Neural cell (in vitro differentiated cells): ENCODE measurements at regions not wholly inside any gene's neighbourhood (a gene's known extent, or its start where the extent isn't known, plus 50 kb on each side); places are given as distances from the start of the nearest gene placed in this dataset.

Experiments used
- POLR2AphosphoS5 ChIP-seq: IDR thresholded peaks from 2 replicates; pipeline ENCODE4 v1.6.1; 2012
- SMC3 ChIP-seq: fragments of 450-650 bp; conservative IDR thresholded peaks from 2 replicates; pipeline ENCODE4 v1.6.1; 2014; ENCODE audit warnings: antibody characterized with exemption, mild to moderate bottlenecking, moderate library complexity; ENCODE audit not compliant: poor library complexity
- TF ChIP-seq, protein P1 (sequence below): fragments of 450-650 bp; IDR thresholded peaks from 2 replicates; pipeline ENCODE4 v1.5.1; 2014; ENCODE audit warnings: antibody characterized with exemption, mild to moderate bottlenecking, moderate library complexity; ENCODE audit not compliant: poor library complexity, severe bottlenecking
- TF ChIP-seq, protein P2 (sequence below): IDR thresholded peaks from 2 replicates; pipeline ENCODE4 v1.6.1; 2012; ENCODE audit warnings: borderline replicate concordance

DNA sequence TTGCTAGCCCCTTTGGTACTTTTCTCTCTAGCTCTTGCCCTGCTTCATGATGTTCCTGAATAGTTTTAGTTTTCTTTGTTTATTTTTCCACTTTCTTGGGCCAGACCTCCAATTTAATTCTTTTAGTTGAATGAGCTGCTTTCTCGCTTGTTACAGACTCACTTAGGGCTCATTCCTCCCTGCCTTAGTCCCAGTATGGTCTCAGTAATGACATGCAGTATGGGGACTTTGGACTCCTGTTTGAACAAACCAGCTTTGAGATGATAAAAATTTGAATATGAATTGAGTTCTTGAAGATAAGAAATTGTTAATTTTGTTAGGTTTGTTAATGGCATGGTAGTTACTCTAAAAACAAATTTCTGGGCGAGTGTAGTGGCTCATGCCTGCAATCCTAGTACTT is 284.8 kb upstream of the DMRT1 start:
- TF ChIP-seq, protein P1, sequence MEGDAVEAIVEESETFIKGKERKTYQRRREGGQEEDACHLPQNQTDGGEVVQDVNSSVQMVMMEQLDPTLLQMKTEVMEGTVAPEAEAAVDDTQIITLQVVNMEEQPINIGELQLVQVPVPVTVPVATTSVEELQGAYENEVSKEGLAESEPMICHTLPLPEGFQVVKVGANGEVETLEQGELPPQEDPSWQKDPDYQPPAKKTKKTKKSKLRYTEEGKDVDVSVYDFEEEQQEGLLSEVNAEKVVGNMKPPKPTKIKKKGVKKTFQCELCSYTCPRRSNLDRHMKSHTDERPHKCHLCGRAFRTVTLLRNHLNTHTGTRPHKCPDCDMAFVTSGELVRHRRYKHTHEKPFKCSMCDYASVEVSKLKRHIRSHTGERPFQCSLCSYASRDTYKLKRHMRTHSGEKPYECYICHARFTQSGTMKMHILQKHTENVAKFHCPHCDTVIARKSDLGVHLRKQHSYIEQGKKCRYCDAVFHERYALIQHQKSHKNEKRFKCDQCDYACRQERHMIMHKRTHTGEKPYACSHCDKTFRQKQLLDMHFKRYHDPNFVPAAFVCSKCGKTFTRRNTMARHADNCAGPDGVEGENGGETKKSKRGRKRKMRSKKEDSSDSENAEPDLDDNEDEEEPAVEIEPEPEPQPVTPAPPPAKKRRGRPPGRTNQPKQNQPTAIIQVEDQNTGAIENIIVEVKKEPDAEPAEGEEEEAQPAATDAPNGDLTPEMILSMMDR = no peak
- TF ChIP-seq POLR2AphosphoS5 = no peak
- TF ChIP-seq, protein P2, sequence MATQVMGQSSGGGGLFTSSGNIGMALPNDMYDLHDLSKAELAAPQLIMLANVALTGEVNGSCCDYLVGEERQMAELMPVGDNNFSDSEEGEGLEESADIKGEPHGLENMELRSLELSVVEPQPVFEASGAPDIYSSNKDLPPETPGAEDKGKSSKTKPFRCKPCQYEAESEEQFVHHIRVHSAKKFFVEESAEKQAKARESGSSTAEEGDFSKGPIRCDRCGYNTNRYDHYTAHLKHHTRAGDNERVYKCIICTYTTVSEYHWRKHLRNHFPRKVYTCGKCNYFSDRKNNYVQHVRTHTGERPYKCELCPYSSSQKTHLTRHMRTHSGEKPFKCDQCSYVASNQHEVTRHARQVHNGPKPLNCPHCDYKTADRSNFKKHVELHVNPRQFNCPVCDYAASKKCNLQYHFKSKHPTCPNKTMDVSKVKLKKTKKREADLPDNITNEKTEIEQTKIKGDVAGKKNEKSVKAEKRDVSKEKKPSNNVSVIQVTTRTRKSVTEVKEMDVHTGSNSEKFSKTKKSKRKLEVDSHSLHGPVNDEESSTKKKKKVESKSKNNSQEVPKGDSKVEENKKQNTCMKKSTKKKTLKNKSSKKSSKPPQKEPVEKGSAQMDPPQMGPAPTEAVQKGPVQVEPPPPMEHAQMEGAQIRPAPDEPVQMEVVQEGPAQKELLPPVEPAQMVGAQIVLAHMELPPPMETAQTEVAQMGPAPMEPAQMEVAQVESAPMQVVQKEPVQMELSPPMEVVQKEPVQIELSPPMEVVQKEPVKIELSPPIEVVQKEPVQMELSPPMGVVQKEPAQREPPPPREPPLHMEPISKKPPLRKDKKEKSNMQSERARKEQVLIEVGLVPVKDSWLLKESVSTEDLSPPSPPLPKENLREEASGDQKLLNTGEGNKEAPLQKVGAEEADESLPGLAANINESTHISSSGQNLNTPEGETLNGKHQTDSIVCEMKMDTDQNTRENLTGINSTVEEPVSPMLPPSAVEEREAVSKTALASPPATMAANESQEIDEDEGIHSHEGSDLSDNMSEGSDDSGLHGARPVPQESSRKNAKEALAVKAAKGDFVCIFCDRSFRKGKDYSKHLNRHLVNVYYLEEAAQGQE = no peak
- TF ChIP-seq SMC3 = no peak
